NCI-H1930 (cell line): ENCODE measurements at regions not wholly inside any gene's neighbourhood (a gene's known extent, or its start where the extent isn't known, plus 50 kb on each side); places are given as distances from the start of the nearest gene placed in this dataset.

Experiments used
- DNase-seq, 2 experiments: peaks; one replicate each; lab custom pipeline; 2025; lab: John Stamatoyannopoulos, UW

- DNase-seq, result no peak
Measured at GRCh38 chr15:85976986-85977385, 102.7 kb upstream of the AGBL1 start.

GRCh38 chr15:85977586-85977985 is 102.1 kb upstream of the AGBL1 start:
- no peak for DNase-seq

- no peak for DNase-seq
Measured at GRCh38 chr15:85979929-85980328, 99.7 kb upstream of the AGBL1 start.

GRCh38 chr15:85980946-85981345 is 98.7 kb upstream of the AGBL1 start:
- no peak for DNase-seq

- DNase-seq, result no peak
Measured at GRCh38 chr15:85984241-85984640, 95.4 kb upstream of the AGBL1 start.

- no peak for DNase-seq
Measured at GRCh38 chr15:85986116-85986515, 93.6 kb upstream of the AGBL1 start.

GRCh38 chr15:85986741-85987140 is 92.9 kb upstream of the AGBL1 start:
- DNase-seq, result no peak

GRCh38 chr15:85988741-85989140 is 90.9 kb upstream of the AGBL1 start:
- no peak for DNase-seq

- no peak for DNase-seq
Measured at GRCh38 chr15:85992224-85992623, 87.4 kb upstream of the AGBL1 start.

GRCh38 chr15:85993116-85993515 is 86.6 kb upstream of the AGBL1 start:
- DNase-seq, result no peak

GRCh38 chr15:85997618-85998017 is 82.1 kb upstream of the AGBL1 start:
- peak in 1 of 2 experiments; percentile 20 for DNase-seq

GRCh38 chr15:85999658-86000057 is 80.0 kb upstream of the AGBL1 start:
- DNase-seq, result no peak

- DNase-seq, result no peak
Measured at GRCh38 chr15:86001200-86001599, 78.5 kb upstream of the AGBL1 start.

GRCh38 chr15:86002444-86002843 is 77.2 kb upstream of the AGBL1 start:
- no peak for DNase-seq

GRCh38 chr15:86004061-86004460 is 75.6 kb upstream of the AGBL1 start:
- no peak for DNase-seq

- DNase-seq, result no peak
Measured at GRCh38 chr15:86006546-86006945, 73.1 kb upstream of the AGBL1 start.

GRCh38 chr15:86009727-86010126 is 69.9 kb upstream of the AGBL1 start:
- DNase-seq, result no peak

GRCh38 chr15:86010398-86010797 is 69.3 kb upstream of the AGBL1 start:
- no peak for DNase-seq

GRCh38 chr15:86010891-86011290 is 68.8 kb upstream of the AGBL1 start:
- no peak for DNase-seq

- no peak for DNase-seq
Measured at GRCh38 chr15:86014016-86014415, 65.7 kb upstream of the AGBL1 start.

GRCh38 chr15:86016750-86017149 is 62.9 kb upstream of the AGBL1 start:
- no peak for DNase-seq

GRCh38 chr15:86018679-86019078 is 61.0 kb upstream of the AGBL1 start:
- DNase-seq, result no peak

GRCh38 chr15:86021281-86022264 is 58.1 kb upstream of the AGBL1 start:
- no peak for DNase-seq

- DNase-seq, result no peak
Measured at GRCh38 chr15:86028961-86029360, 50.7 kb upstream of the AGBL1 start.
